Left lung (tissue), 4 donors: ENCODE measurements at regions not wholly inside any gene's neighbourhood (a gene's known extent, or its start where the extent isn't known, plus 50 kb on each side); places are given as distances from the start of the nearest gene placed in this dataset.

Experiments used
- ATAC-seq: fragments of 200-7000 bp; cut with Tn5 transposase; one replicate; pipeline ENCODE4 v1.9.1; 2020; ENCODE audit warnings: moderate library complexity
- DNase-seq, 4 donors: peaks; one replicate each; pipeline ENCODE4 v3.0.0-alpha.2; 2013 to 2020
- H3K27ac ChIP-seq, 2 donors: fragments of 200-600 bp; sonication (generic) in 1 of 2; one replicate each; pipeline versions ENCODE4 v1.5.0 to v1.8.0; 2020 to 2021
- H3K27me3 ChIP-seq, 2 donors: fragments of 200-600 bp; sonication (generic) in 1 of 2; one replicate each; pipeline versions ENCODE4 v1.5.0 to v1.8.0; 2020 to 2021
- H3K36me3 ChIP-seq, 2 donors: fragments of 200-600 bp; sonication (generic) in 1 of 2; one replicate each; pipeline versions ENCODE4 v1.5.0 to v1.8.0; 2020 to 2021
- H3K4me1 ChIP-seq, 2 donors: fragments of 200-600 bp; one replicate each; pipeline ENCODE4 v1.8.0; 2021
- H3K4me3 ChIP-seq, 2 donors: fragments of 200-600 bp; sonication (generic) in 1 of 2; one replicate each; pipeline versions ENCODE4 v1.5.0 to v1.8.0; 2020 to 2021; ENCODE audit warnings: mild to moderate bottlenecking in 1 of 2
- H3K9me3 ChIP-seq, 2 donors: fragments of 200-600 bp; sonication (generic) in 1 of 2; one replicate each; pipeline versions ENCODE4 v1.5.0 to v1.8.0; 2020 to 2021
- CTCF ChIP-seq, 2 donors: fragments of 200-600 bp; sonication (generic) in 1 of 2; IDR thresholded peaks; one replicate each; pipeline versions ENCODE4 v1.5.0 to v1.8.0; 2021; ENCODE audit warnings: antibody characterized with exemption in 2 of 2
- intact Hi-C, 2 donors: fragments of 100-400 bp; cut with DNase I; formaldehyde crosslinking; loops; one replicate each; pipeline versions ENCODE4 v1.11.2 to v1.14.2; 2022
- donor health status: DM: no; HTN: yes; CAD: no.
- donor health status: DM: no; HTN: no; CAD: no.

- H3K9me3 ChIP-seq, result no peaks in the 10 kb centered on the region
- DNase-seq (no peak), ATAC-seq (no peak)
- no peaks in the 10 kb centered on the region for H3K27me3 ChIP-seq
- no peak overlapping the region for H3K27ac ChIP-seq
- TF ChIP-seq CTCF (IDR thresholded peaks at IDR 0.05), result no peak
- no peaks in the 10 kb centered on the region for H3K4me1 ChIP-seq
- intact Hi-C loops, result no loop called here
- H3K4me3 ChIP-seq, result no peak overlapping the region
- H3K36me3 ChIP-seq, result no peaks in the 10 kb centered on the region
Measured at GRCh38 chr9:17011880-17012279, 123.0 kb upstream of the CNTLN start.

- Histone ChIP-seq H3K36me3 (no peaks in the 10 kb centered on the region), H3K27ac (no peak overlapping the region), H3K27me3 (no peaks in the 10 kb centered on the region), H3K9me3 (no peaks in the 10 kb centered on the region), H3K4me3 (no peak overlapping the region), H3K4me1 (no peaks in the 10 kb centered on the region)
- TF ChIP-seq CTCF (IDR thresholded peaks at IDR 0.05), result no peak
- ATAC-seq (no peak), DNase-seq (no peak)
- intact Hi-C loops, result no loop called here
Measured at GRCh38 chr9:17009071-17009470, 125.8 kb upstream of the CNTLN start.

- H3K4me1 ChIP-seq, result no peaks in the 10 kb centered on the region
- H3K27ac ChIP-seq, result no peak overlapping the region
- peak; percentile 95 for ATAC-seq
- no peak for TF ChIP-seq CTCF (IDR thresholded peaks at IDR 0.05)
- H3K9me3 ChIP-seq, result no peaks in the 10 kb centered on the region
- H3K36me3 ChIP-seq, result no peaks in the 10 kb centered on the region
- H3K4me3 ChIP-seq, result no peak overlapping the region
- DNase-seq, result peak; percentile 47 to 87 (median 72)
- no peaks in the 10 kb centered on the region for H3K27me3 ChIP-seq
- intact Hi-C loops, result no loop called here
Measured at GRCh38 chr9:17005056-17005823, 129.6 kb upstream of the CNTLN start.

- ATAC-seq (no peak), DNase-seq (no peak)
- Histone ChIP-seq H3K9me3 (no peaks in the 10 kb centered on the region), H3K36me3 (no peaks in the 10 kb centered on the region), H3K4me1 (no peaks in the 10 kb centered on the region), H3K27me3 (no peaks in the 10 kb centered on the region), H3K4me3 (no peak overlapping the region), H3K27ac (no peak overlapping the region)
- intact Hi-C loops, result no loop called here
- TF ChIP-seq CTCF (IDR thresholded peaks at IDR 0.05), result no peak
Measured at GRCh38 chr9:17004500-17004899, 130.3 kb upstream of the CNTLN start.

- H3K4me3 ChIP-seq, result no peak overlapping the region
- no peaks in the 10 kb centered on the region for H3K4me1 ChIP-seq
- intact Hi-C loops, result no loop called here
- no peak overlapping the region for H3K27ac ChIP-seq
- ATAC-seq (no peak), DNase-seq (no peak)
- TF ChIP-seq CTCF (IDR thresholded peaks at IDR 0.05), result no peak
- H3K9me3 ChIP-seq, result peaks cover 0 to 2% of the 10 kb centered on the region in 2 donors
- H3K27me3 ChIP-seq, result no peaks in the 10 kb centered on the region
- no peaks in the 10 kb centered on the region for H3K36me3 ChIP-seq
Measured at GRCh38 chr9:17003576-17004240, 131.1 kb upstream of the CNTLN start.
